Right lung (tissue), 2 donors: ENCODE measurements at regions not wholly inside any gene's neighbourhood (a gene's known extent, or its start where the extent isn't known, plus 50 kb on each side); places are given as distances from the start of the nearest gene placed in this dataset.
A peak's percentile ranks its signal among the peaks of the same experiment; 100 is the strongest.

Source experiments
- DNase-seq, 2 donors: peaks; one replicate each; pipeline ENCODE4 v3.0.0-alpha.2; 2013

DNA sequence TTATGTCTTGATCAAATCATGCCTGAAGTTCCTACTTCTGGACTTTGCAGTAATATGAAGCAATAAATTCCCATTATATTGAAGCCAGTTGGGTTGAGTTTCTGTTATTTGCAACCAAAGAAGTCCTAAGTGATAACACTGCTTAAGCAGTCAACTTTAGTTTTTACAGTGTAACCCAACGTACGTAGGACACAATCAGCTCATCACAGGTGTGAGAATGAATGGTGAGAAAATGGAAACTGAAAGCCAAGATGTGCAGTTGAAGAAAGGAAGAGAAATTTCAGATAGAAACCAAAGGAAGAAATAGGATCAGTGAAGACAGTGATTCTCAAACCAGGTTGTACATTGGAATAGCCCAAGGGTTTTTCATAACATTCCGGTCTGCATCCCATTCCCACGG lies 211.4 kb upstream of the ZFP64 start:
- DNase-seq: no peak

DNA sequence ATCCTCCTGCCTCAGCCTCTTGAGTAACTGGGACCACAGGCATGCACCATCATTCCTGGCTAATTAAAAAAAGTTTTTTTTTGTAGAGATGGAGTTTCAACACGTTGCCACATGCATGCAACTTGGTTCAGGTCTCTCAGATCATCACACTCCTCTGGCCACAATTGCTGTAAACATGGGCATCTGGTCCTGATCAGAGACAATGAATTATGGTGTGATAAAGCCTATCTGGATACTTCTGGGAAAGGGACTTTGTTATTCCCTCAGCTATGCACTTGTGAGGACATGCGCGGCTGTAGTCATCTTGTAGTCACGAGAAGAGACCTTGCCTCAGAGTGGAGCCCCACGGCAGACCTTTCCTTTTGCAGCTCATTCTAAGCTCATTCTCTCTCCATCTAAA lies 210.9 kb upstream of the ZFP64 start:
- DNase-seq: no peak

DNA sequence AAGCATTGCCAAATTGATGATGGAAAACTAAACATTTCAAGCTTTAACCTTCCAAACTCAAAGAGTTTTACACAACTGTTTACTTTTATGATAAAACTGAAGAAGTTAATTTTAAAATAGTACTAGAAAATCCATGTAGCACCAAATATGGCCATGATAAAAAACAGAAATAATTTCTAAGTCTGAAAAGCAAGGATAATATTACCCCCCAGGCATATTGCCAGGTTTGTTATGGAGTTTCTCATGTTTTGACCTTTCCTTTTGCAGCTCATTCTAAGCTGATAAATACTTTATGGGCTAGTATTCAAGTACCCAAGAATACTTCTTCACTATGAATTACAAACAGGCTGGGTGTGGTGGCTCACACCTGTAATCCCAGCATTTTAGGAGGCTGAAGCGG lies 209.9 kb upstream of the ZFP64 start:
- no peak for DNase-seq

DNA sequence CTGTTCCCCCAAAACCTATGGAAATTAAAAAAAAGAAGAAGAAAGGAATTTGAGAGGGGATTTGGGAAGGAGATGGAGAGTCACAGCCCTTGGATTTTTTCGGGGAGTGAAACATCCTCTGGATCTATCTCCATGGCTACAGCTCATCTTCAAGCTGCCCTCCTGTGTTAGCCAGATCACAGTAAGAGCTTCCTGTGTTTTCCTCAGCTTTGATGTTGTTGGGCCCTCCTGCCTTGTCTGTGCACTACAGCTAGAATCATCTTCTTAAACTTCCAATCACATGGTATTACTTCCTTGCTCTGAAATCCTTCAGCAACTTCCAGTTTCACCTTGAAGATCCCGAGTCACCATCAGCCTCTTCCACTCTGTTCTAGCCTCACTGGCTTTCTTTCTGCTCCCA lies 207.8 kb upstream of the ZFP64 start:
- no peak for DNase-seq

- DNase-seq: no peak
Measured at GRCh38 chr20:52389606-52390005, 198.0 kb upstream of the ZFP64 start.

DNA sequence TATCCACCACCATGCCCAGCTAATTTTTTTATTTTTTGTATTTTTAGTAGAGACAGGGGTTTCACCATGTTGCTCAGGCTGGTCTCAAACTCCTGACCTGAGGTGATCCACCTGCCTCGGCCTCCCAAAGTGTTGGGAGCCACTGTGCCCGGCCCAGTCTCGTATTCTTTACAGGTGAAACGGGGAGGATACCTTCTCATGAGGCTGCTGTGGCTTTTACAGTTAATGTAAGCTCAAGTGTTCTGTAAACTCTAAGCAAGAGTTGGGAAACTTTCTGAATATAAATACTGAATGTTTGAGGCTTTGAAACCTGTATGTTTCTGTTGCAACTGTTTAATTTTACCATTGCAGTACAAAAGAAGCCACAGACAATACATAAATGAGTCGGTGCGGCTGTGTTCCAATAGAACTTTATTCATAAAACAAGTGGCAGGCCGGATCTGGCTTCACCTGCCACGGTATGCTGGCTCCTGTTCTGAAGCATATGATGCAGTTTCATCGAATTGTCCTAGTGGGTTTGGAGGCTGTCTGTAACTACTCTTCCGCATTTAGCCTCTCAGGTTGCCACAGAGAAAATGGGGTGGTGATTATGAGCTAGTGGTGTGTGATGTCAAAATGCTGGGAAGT lies 192.5 kb upstream of the ZFP64 start:
- no peak for DNase-seq

- DNase-seq: peak in 1 of 2 donors; percentile 14
Measured at GRCh38 chr20:52382933-52383332, 191.4 kb upstream of the ZFP64 start.

- DNase-seq: no peak
Measured at GRCh38 chr20:52379723-52380336, 188.3 kb upstream of the ZFP64 start.

GRCh38 chr20:52372169-52372568 lies 180.6 kb upstream of the ZFP64 start:
- no peak for DNase-seq

DNA sequence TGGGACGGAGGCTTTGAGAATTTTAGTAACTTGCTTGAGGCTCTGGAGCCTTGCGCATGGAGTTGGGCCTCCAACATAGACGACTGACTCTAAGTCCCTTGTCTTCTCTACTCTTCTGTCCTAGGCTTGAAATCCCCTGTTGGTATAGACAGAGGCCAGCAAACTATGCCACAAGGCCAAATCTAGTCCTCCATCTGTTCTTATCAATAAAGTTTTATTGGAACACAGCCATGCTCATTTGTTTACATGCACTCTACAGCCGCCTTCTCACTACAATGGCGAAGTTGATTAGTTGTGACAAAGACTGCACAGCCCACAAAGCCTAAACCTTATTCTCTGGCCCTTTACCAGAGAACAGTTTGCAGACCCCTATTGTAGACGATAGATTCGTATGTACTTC lies 174.1 kb upstream of the ZFP64 start:
- DNase-seq: no peak

GRCh38 chr20:52364405-52364804 lies 172.8 kb upstream of the ZFP64 start:
- DNase-seq: no peak

DNA sequence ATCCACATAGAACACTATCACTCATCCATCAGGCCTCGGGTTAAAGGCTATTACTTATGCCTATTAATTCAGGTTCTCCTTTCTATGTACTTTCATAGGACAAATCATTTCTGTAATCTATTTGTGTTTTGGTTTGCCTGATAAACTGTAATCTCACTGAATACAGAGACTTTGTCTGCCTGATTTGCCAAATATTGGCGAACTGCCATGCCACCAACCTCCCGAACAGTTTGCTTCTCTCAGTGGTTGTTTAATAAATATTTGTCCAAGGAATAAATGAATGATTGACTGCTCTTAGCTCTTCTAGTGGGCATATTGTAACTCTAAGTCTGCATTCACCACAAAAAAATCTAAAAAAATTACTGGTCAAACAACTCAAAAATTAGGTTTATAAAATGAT lies 170.1 kb upstream of the ZFP64 start:
- DNase-seq: no peak

GRCh38 chr20:52349806-52350205 lies 158.2 kb upstream of the ZFP64 start:
- no peak for DNase-seq

- no peak for DNase-seq
Measured at GRCh38 chr20:52348434-52348833, 156.9 kb upstream of the ZFP64 start.

DNA sequence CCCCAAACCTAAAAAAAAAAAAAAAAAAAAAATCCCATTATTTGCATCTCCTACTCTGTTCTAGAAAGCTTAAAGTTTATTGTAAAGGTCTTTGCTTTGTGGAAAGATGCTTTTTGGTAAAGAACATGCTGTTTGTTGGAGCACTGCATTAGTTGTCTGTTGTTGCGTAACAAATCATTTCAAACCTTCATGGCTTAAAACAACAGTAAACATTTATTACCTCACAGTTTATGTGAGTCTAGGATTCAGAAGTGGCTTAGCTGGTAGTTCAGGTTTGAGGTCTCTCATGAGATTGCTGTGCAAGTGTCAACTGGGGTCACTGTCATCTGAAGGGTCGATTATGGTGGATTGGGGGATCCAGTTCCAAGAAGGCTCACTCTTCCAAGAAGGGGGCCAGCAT lies 155.2 kb upstream of the ZFP64 start:
- no peak for DNase-seq

DNA sequence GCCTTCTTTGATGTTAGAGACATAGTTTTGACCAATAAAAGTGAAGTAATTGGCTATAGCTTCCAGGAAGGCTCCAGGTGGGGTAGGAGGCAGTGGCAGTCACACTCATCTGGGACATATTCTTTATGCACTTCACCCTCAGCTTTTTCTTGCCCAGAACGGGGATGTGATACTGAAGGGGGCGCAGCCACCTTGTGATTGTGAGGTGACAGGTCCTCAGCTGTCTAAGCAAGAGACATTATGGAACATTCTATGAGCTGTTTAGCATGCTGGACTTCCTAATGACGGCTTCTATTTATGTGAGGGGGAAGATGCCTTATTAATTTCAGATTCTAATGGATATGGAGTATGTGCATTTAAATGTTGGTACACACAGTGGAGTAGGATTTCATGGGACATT lies 151.3 kb upstream of the ZFP64 start:
- no peak for DNase-seq

DNA sequence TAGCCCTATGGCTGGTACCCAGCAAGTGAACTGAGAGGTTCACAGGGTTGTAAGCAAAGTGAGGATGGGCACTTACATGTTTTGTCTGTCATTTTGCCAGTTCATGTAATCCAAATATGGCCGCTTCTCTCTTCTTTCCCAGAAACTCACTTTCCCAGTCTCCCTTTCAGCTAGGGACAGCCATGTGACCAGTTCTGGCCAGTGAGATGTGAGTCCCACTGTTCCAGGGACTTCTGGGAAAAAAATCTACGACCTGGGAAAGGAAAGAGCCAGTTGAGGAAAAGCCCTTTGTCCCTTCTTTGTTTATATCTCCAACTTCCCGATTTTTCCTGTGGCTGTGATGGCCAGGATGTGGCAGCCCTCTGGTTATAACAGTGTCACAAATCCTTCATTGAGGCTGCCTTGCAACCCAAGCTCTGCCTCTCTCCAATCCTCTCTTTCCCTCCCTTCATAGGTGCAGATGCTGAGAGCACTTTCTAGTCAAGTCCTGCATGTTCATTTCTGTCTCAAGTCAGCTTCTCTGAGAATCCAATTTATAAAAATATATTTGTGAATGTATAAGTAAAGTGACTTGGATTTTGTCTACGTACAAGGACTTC lies 148.6 kb upstream of the ZFP64 start:
- no peak for DNase-seq

- DNase-seq: no peak
Measured at GRCh38 chr20:52332649-52333250, 141.2 kb upstream of the ZFP64 start.

GRCh38 chr20:52332230-52332629 lies 140.7 kb upstream of the ZFP64 start:
- DNase-seq: no peak

DNA sequence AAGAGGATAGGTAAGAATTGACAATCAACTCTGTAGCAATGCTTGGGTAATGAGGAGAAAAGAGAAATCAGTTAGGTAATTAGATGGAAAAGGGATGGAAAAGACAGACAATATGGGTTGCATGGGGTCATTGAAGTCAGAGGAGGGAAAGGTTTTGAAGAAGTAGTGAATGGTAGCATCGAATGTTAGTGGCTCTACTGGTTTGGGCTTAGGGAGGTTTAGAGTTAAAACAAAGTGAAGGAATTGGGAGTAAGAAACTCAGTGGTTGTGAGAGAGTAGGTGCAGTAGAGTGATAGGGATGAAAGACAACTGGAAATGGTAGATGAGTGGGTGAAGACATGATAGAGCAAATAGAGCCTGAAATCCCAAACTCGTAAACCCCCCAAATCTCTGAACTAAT lies 140.1 kb upstream of the ZFP64 start:
- DNase-seq: no peak

- no peak for DNase-seq
Measured at GRCh38 chr20:52321396-52321795, 129.8 kb upstream of the ZFP64 start.

DNA sequence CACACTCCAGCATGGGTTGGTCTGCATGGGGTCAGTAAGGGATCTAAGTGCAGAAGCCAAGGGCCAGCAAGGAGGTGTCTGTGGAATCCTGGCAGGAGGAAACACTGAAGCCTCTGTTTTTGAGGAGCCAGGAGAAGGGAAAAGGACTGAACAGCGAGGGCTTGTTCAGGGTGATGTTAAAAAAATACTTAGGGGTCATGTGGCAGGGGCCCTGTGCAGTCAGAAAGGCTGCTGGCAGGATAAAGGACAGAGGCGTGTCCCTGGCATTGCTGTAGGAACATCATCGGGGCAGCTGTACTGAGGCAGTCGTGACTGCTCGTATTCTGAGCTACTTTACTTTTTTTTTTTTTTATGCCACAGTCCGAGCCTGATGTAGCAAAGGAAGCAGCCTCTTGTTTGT lies 127.1 kb upstream of the ZFP64 start:
- DNase-seq: no peak

- DNase-seq: peak; percentile 53
Measured at GRCh38 chr20:52313341-52313963, 121.9 kb upstream of the ZFP64 start.
